OCI-LY3 (cell line): ENCODE measurements at regions not wholly inside any gene's neighbourhood (a gene's known extent, or its start where the extent isn't known, plus 50 kb on each side); places are given as distances from the start of the nearest gene placed in this dataset.

Experiments
- H2AFZ ChIP-seq: fragments of 200-600, 300-600 bp; shearing (Covaris generic); 2 replicates; pipeline ENCODE4 v1.6.0; 2014; ENCODE audit warnings: antibody characterized with exemption, low read depth, low read length
- H3K27ac ChIP-seq: fragments of 200-600, 300-600 bp; sonication (generic); 2 replicates; pipeline ENCODE4 v1.5.1; 2014; ENCODE audit warnings: mild to moderate bottlenecking, low read length, moderate library complexity, mixed read lengths
- H3K27me3 ChIP-seq: fragments of 200-600, 300-600 bp; sonication (generic); 2 replicates; pipeline ENCODE4 v1.6.1; 2014; ENCODE audit warnings: low read depth, low read length, mixed read lengths
- H3K36me3 ChIP-seq: fragments of 200-600, 300-600 bp; sonication (generic); replicated peaks from 2 replicates; pipeline ENCODE3; 2014; ENCODE audit warnings: low read depth, low read length, mixed read lengths
- H3K4me1 ChIP-seq: fragments of 300-600, 200-600 bp; sonication (generic); 2 replicates; pipeline ENCODE4 v1.6.1; 2014; ENCODE audit warnings: low read length, mixed read lengths
- H3K4me2 ChIP-seq: fragments of 200-600, 300-600 bp; sonication (generic); 2 replicates; pipeline ENCODE4 v1.6.1; 2014; ENCODE audit warnings: low read length, mixed read lengths
- H3K4me3 ChIP-seq: fragments of 300-600, 200-600 bp; sonication (generic); 2 replicates; pipeline ENCODE4 v1.5.1; 2014; ENCODE audit warnings: antibody characterized with exemption, mild to moderate bottlenecking, low read length, moderate library complexity
- H3K79me2 ChIP-seq: fragments of 300-600, 200-600 bp; shearing (Covaris generic); 2 replicates; pipeline ENCODE4 v1.6.1; 2014; ENCODE audit warnings: mild to moderate bottlenecking, low read length, mixed read lengths
- H3K9ac ChIP-seq: fragments of 300-600, 200-600 bp; shearing (Covaris generic); 2 replicates; pipeline ENCODE4 v1.6.0; 2014; ENCODE audit warnings: mild to moderate bottlenecking, low read length, moderate library complexity
- H3K9me3 ChIP-seq: fragments of 200-600, 300-600 bp; shearing (Covaris generic); 2 replicates; pipeline ENCODE4 v1.6.1; 2014; ENCODE audit warnings: low read length, mixed read lengths; ENCODE audit not compliant: insufficient read depth
- H4K20me1 ChIP-seq: fragments of 200-600, 300-600 bp; sonication (generic); 2 replicates; pipeline ENCODE4 v1.6.1; 2016; ENCODE audit warnings: low read length, mixed read lengths; ENCODE audit not compliant: insufficient read depth
- CTCF ChIP-seq: fragments of 200-600, 300-600 bp; sonication (generic); IDR thresholded peaks from 2 replicates; pipeline ENCODE4 v1.5.1; 2014; ENCODE audit warnings: antibody characterized with exemption, low read length, low read depth
- EZH2phosphoT487 ChIP-seq: fragments of 200-600 bp; shearing (Covaris generic); IDR thresholded peaks from 2 replicates; pipeline ENCODE4 v1.6.1; 2018; ENCODE audit warnings: antibody characterized with exemption, mixed run types, low read depth

DNA sequence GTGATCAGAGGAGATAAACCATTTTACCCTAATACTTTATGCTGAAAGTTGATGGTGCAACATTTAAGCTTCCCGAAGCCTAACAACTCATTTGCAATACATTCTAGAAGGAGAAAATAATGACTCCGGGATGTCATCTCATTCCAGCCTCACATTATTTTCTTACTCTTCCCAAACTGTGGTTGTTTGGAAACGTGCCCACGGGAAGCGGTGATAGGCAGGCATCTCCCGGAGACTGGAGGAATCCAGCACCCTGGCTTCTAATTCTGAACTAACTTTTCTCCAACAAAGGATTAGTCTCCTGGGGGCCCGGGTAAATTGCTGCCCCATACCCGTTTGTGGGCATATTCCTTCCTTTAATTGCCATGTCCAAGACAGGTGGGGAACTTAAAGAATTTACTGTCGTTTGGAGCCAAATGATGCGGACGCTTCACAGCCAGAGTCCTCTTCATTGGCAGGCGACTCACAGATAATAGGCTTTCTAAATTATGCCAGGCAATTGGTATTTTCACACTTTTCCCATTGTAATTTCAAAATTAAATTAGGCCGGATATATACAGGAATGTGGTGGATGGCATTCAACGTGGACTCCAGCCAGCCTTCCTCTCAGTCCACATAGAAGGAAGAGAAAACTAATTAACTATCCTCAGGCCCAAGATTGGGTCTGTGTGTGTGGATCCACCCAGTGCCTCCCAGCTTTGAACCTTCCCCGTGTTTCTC lies 278.1 kb downstream of the AJAP1 start:
- H2AFZ ChIP-seq: no peak overlapping the region
- no peaks in the 10 kb centered on the region for H3K79me2 ChIP-seq
- H3K9ac ChIP-seq: no peak overlapping the region
- 0 out of 2 replicates have a peak, but pooled peaks cover 3% of the 10 kb centered on the region for H3K27me3 ChIP-seq
- no peak overlapping the region for H3K4me3 ChIP-seq
- no peaks in the 10 kb centered on the region for H3K36me3 ChIP-seq
- no peaks in the 10 kb centered on the region for H3K9me3 ChIP-seq
- TF ChIP-seq EZH2phosphoT487: no peak
- no peak for TF ChIP-seq CTCF
- H3K27ac ChIP-seq: no peak overlapping the region
- H3K4me2 ChIP-seq: no peak overlapping the region
- H3K4me1 ChIP-seq: no peaks in the 10 kb centered on the region
- no peaks in the 10 kb centered on the region for H4K20me1 ChIP-seq

- H3K4me1 ChIP-seq: no peaks in the 10 kb centered on the region
- no peak overlapping the region for H3K27ac ChIP-seq
- H3K36me3 ChIP-seq: no peaks in the 10 kb centered on the region
- TF ChIP-seq CTCF: no peak
- no peak for TF ChIP-seq EZH2phosphoT487
- H3K4me2 ChIP-seq: no peak overlapping the region
- H4K20me1 ChIP-seq: no peaks in the 10 kb centered on the region
- no peak overlapping the region for H3K4me3 ChIP-seq
- no peaks in the 10 kb centered on the region for H3K79me2 ChIP-seq
- no peak overlapping the region for H2AFZ ChIP-seq
- no peak overlapping the region for H3K9ac ChIP-seq
- H3K27me3 ChIP-seq: 0 out of 2 replicates have a peak, but pooled peaks cover 3% of the 10 kb centered on the region
- H3K9me3 ChIP-seq: no peaks in the 10 kb centered on the region
These were observed 277.1 kb downstream of the AJAP1 start for GRCh38 chr1:4931486-4931885.

- no peak overlapping the region for H3K9ac ChIP-seq
- TF ChIP-seq EZH2phosphoT487: no peak
- TF ChIP-seq CTCF: no peak
- 0 out of 2 replicates have a peak, but pooled peaks cover 2% of the 10 kb centered on the region for H3K27me3 ChIP-seq
- no peaks in the 10 kb centered on the region for H3K79me2 ChIP-seq
- H3K4me1 ChIP-seq: no peaks in the 10 kb centered on the region
- H3K4me3 ChIP-seq: no peak overlapping the region
- H3K36me3 ChIP-seq: no peaks in the 10 kb centered on the region
- H3K4me2 ChIP-seq: no peak overlapping the region
- H3K27ac ChIP-seq: no peak overlapping the region
- H2AFZ ChIP-seq: no peak overlapping the region
- no peaks in the 10 kb centered on the region for H3K9me3 ChIP-seq
- H4K20me1 ChIP-seq: no peaks in the 10 kb centered on the region
These were observed 273.8 kb downstream of the AJAP1 start for GRCh38 chr1:4928186-4928585.

DNA sequence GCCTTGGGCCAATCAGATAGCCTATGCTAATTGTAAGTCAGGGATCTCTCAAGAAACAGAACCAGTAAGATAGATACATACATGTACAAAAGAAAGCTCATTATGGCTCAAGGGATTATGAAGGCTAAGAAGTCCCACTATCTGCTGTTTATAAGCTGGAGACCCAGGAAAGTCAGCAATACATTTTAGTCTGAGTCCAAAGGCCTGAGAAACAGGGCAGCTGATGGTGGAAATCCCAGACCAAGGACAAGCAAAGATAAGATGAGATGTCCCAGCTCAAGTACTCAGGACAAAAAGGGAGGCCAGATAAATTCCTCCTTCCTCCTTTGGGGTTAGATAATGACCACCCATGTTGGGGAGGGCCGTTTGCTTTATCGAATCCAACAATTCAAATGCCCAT lies 269.9 kb downstream of the AJAP1 start:
- Histone ChIP-seq H3K9me3 (no peaks in the 10 kb centered on the region), H3K4me1 (no peaks in the 10 kb centered on the region), H3K9ac (no peak overlapping the region)

More for the DNA sequence above, 269.9 kb downstream of the AJAP1 start:
- H3K27ac ChIP-seq: no peak overlapping the region
- no peaks in the 10 kb centered on the region for H3K27me3 ChIP-seq
- H4K20me1 ChIP-seq: no peaks in the 10 kb centered on the region
- no peak for TF ChIP-seq CTCF
- TF ChIP-seq EZH2phosphoT487: no peak
- no peak overlapping the region for H2AFZ ChIP-seq
- H3K4me3 ChIP-seq: no peak overlapping the region
- H3K36me3 ChIP-seq: no peaks in the 10 kb centered on the region
- no peak overlapping the region for H3K4me2 ChIP-seq
- H3K79me2 ChIP-seq: no peaks in the 10 kb centered on the region
